ENCODE measurements at regions not wholly inside any gene's neighbourhood (a gene's known extent, or its start where the extent isn't known, plus 50 kb on each side); places are given as distances from the start of the nearest gene placed in this dataset.

GRCh38 chr4:148676344-148676743 is 234.1 kb upstream of the NR3C2 start:
- CTCF ChIA-PET = no interaction called here
- DNase-seq (ENCODE audit: low read depth, low spot score) = no peak
- POLR2A ChIA-PET = no interaction called here
- TF ChIP-seq CTCF (IDR thresholded peaks at IDR 0.05; ENCODE audit: insufficient read depth, low read length, missing control alignments) = no peak
- no peak overlapping the region for H3K4me3 ChIP-seq (ENCODE audit: low read depth, low read length)

- TF ChIP-seq CTCF (IDR thresholded peaks at IDR 0.05; ENCODE audit: insufficient read depth, low read length, missing control alignments) = no peak
- CTCF ChIA-PET = no interaction called here
- H3K4me3 ChIP-seq (ENCODE audit: low read depth, low read length) = no peak overlapping the region
- DNase-seq (ENCODE audit: low read depth, low spot score) = no peak
- POLR2A ChIA-PET = no interaction called here
Measured at GRCh38 chr4:148674876-148675275, 232.7 kb upstream of the NR3C2 start.

- DNase-seq (ENCODE audit: low read depth, low spot score) = no peak
- POLR2A ChIA-PET = no interaction called here
- no peak for TF ChIP-seq CTCF (IDR thresholded peaks at IDR 0.05; ENCODE audit: insufficient read depth, low read length, missing control alignments)
- CTCF ChIA-PET = no interaction called here
- no peak overlapping the region for H3K4me3 ChIP-seq (ENCODE audit: low read depth, low read length)
Measured at GRCh38 chr4:148664636-148665035, 222.4 kb upstream of the NR3C2 start.

- no peak overlapping the region for H3K4me3 ChIP-seq (ENCODE audit: low read depth, low read length)
- ChIA-PET CTCF (no interaction called here), POLR2A (no interaction called here)
- DNase-seq (ENCODE audit: low read depth, low spot score) = no peak
- TF ChIP-seq CTCF (IDR thresholded peaks at IDR 0.05; ENCODE audit: insufficient read depth, low read length, missing control alignments) = no peak
Measured at GRCh38 chr4:148654131-148654530, 211.9 kb upstream of the NR3C2 start.

- POLR2A ChIA-PET = no interaction called here
- CTCF ChIA-PET = no interaction called here
Measured at GRCh38 chr4:148653681-148654080, 211.5 kb upstream of the NR3C2 start.

GRCh38 chr4:148651991-148652390 is 209.8 kb upstream of the NR3C2 start:
- no peak for DNase-seq (ENCODE audit: low read depth, low spot score)
- TF ChIP-seq CTCF (IDR thresholded peaks at IDR 0.05; ENCODE audit: insufficient read depth, low read length, missing control alignments) = no peak
- ChIA-PET POLR2A (no interaction called here), CTCF (no interaction called here)
- no peak overlapping the region for H3K4me3 ChIP-seq (ENCODE audit: low read depth, low read length)

More at GRCh38 chr4:148653681-148654080, 211.5 kb upstream of the NR3C2 start:
- no peak for DNase-seq (ENCODE audit: low read depth, low spot score)
- TF ChIP-seq CTCF (IDR thresholded peaks at IDR 0.05; ENCODE audit: insufficient read depth, low read length, missing control alignments) = no peak
- H3K4me3 ChIP-seq (ENCODE audit: low read depth, low read length) = no peak overlapping the region
